Spleen (tissue), 7 donors: ENCODE measurements at regions not wholly inside any gene's neighbourhood (a gene's known extent, or its start where the extent isn't known, plus 50 kb on each side); places are given as distances from the start of the nearest gene placed in this dataset.

ENCODE experiments used
- CTCF ChIP-seq, 11 experiments: fragments of 200-600 bp in 7 of 11; fragments of 450-650 bp in 4 of 11; sonication (generic) in 4 of 11; IDR thresholded peaks in 8 of 11; conservative IDR thresholded peaks in 3 of 11; 1 replicate in 7 of 11; 2 replicates in 4 of 11; pipeline versions ENCODE4 v1.4.0 to v1.8.0; 2016 to 2021; ENCODE audit warnings: antibody characterized with exemption in 11 of 11, inconsistent platforms in 4 of 11, mild to moderate bottlenecking in 1 of 11
- POLR2A ChIP-seq, 3 donors: fragments of 450-650 bp; IDR thresholded peaks; one replicate each; pipeline ENCODE4 v1.5.1; 2017; ENCODE audit warnings: antibody characterized with exemption in 3 of 3, mild to moderate bottlenecking in 1 of 3
- POLR2AphosphoS5 ChIP-seq, 3 donors: sonication (generic); formaldehyde crosslinking; IDR thresholded peaks; one replicate each; pipeline ENCODE4 v1.5.1; 2017; ENCODE audit warnings: antibody characterized with exemption in 3 of 3
- donor health status: DM: no; HTN: no; CAD: no; lungs with moderate emphysema.
- donor health status: DM: no; HTN: no; CAD: no.
- donor health status: DM: no; HTN: no; CAD: no.

DNA sequence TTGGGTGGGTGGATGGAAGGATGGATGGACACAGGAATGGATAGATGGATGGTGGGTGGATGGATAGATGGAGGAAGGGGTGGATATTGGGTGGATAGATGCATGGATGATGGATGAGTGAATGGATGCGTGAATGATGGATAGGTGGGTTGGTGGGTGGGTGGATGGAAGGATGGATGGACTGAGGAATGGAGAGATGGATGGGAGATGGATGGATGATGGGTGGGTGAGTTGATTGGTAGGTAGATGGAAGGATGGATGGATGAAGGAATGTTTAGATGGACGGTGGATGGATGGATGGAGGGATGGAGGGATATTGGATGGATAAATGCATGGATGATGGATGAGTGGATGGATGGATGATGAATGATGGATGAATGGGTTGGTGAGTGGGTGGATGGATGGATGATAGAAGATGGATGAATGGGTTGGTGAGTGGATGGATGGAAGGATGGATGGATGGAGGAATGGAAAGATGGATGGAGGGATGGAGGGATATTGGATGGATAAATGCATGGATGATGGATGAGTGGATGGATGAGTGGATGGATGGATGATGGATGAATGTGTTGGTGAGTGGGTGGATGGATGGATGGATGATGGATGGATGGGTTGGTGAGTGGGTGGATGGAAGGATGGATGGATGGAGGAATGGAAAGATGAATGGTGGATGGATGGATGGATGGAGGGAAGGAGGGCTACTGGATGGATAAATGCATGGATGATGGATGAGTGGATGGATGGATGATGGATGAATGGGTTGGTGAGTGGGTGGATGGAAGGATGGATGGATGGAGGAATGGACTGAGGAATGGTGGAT is 50.4 kb upstream of the GRPEL1 start:
- TF ChIP-seq CTCF (IDR thresholded peaks at IDR 0.05 in 8 of 11, conservative IDR thresholded peaks at IDR 0.05 in 3 of 11): no peak
- no peak for TF ChIP-seq POLR2A (IDR thresholded peaks at IDR 0.05)
- no peak for TF ChIP-seq POLR2AphosphoS5 (IDR thresholded peaks at IDR 0.05)
